ENCODE measurements at regions not wholly inside any gene's neighbourhood (a gene's known extent, or its start where the extent isn't known, plus 50 kb on each side); places are given as distances from the start of the nearest gene placed in this dataset.

GRCh38 chr17:47063475-47063874, 84.4 kb upstream of the RPRML start:
- no peak for TF ChIP-seq CTCF (IDR thresholded peaks at IDR 0.05)
- TF ChIP-seq POLR2AphosphoS5 (IDR thresholded peaks at IDR 0.05): no peak
- no peak for TF ChIP-seq EP300 (IDR thresholded peaks at IDR 0.05; ENCODE audit: low read depth)
- TF ChIP-seq POLR2A (IDR thresholded peaks at IDR 0.05): no peak
